K562 (cell line): ENCODE measurements at regions not wholly inside any gene's neighbourhood (a gene's known extent, or its start where the extent isn't known, plus 50 kb on each side); places are given as distances from the start of the nearest gene placed in this dataset.

Source experiments
- FOS ChIP-seq: IDR thresholded peaks from 3 replicates; pipeline ENCODE4 v1.6.1; 2011; ENCODE audit not compliant: insufficient read length; ENCODE audit errors: extremely low read depth
- NCOR1 ChIP-seq: fragments of 450-650 bp; IDR thresholded peaks from 2 replicates; pipeline ENCODE4 v1.6.1; 2016; ENCODE audit warnings: mild to moderate bottlenecking, moderate library complexity
- TF ChIP-seq, protein P1 (sequence below), 3 experiments: IDR thresholded peaks in 2 of 3; conservative IDR thresholded peaks in 1 of 3; 2 replicates each; pipeline ENCODE4 v1.5.1; 2011 to 2012; ENCODE audit warnings: low read length in 3 of 3, mild to moderate bottlenecking in 3 of 3, control low read depth in 2 of 3, improper control_type of control experiment in 1 of 3, inconsistent platforms in 1 of 3, low read depth in 1 of 3, mixed read lengths in 1 of 3, moderate library complexity in 1 of 3; ENCODE audit not compliant: insufficient read depth in 2 of 3
- TF ChIP-seq, protein P2 (sequence below), 2 experiments: fragments of 450-650 bp; formaldehyde crosslinking in 1 of 2; IDR thresholded peaks; 2 replicates each; pipeline versions ENCODE4 v1.4.0 to v1.6.1; 2014 to 2020; ENCODE audit warnings: mild to moderate bottlenecking in 2 of 2, borderline replicate concordance in 1 of 2, low read depth in 1 of 2

DNA sequence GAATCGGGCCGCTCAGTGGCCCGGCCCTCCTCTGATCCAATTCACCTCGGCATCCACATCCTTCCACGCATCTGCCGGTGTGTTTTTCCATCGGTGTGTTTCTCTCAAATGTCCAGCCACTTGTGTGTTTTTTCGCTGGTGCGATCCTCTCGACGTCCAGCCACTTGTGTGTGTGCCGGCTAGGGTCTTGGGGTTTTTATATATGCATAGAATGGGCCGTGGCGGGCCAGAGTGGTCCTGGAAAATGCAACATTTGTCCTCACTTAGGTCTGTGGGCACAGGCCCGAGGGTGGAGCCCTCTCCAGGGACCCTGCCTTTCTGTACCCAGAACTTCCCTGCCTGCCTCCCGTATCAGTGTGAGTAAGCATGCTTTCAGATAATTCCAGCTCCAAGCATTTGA lies 1106.4 kb downstream of the AMY1C start:
- TF ChIP-seq, protein P1, sequence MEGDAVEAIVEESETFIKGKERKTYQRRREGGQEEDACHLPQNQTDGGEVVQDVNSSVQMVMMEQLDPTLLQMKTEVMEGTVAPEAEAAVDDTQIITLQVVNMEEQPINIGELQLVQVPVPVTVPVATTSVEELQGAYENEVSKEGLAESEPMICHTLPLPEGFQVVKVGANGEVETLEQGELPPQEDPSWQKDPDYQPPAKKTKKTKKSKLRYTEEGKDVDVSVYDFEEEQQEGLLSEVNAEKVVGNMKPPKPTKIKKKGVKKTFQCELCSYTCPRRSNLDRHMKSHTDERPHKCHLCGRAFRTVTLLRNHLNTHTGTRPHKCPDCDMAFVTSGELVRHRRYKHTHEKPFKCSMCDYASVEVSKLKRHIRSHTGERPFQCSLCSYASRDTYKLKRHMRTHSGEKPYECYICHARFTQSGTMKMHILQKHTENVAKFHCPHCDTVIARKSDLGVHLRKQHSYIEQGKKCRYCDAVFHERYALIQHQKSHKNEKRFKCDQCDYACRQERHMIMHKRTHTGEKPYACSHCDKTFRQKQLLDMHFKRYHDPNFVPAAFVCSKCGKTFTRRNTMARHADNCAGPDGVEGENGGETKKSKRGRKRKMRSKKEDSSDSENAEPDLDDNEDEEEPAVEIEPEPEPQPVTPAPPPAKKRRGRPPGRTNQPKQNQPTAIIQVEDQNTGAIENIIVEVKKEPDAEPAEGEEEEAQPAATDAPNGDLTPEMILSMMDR (IDR thresholded peaks at IDR 0.05 in 2 of 3, conservative IDR thresholded peaks at IDR 0.05 in 1 of 3; ENCODE audit: insufficient read depth in 2 of 3, low read depth in 1 of 3, low read length in 3 of 3), result no peak
- TF ChIP-seq NCOR1, result no peak
- no peak for TF ChIP-seq FOS
- TF ChIP-seq, protein P2, sequence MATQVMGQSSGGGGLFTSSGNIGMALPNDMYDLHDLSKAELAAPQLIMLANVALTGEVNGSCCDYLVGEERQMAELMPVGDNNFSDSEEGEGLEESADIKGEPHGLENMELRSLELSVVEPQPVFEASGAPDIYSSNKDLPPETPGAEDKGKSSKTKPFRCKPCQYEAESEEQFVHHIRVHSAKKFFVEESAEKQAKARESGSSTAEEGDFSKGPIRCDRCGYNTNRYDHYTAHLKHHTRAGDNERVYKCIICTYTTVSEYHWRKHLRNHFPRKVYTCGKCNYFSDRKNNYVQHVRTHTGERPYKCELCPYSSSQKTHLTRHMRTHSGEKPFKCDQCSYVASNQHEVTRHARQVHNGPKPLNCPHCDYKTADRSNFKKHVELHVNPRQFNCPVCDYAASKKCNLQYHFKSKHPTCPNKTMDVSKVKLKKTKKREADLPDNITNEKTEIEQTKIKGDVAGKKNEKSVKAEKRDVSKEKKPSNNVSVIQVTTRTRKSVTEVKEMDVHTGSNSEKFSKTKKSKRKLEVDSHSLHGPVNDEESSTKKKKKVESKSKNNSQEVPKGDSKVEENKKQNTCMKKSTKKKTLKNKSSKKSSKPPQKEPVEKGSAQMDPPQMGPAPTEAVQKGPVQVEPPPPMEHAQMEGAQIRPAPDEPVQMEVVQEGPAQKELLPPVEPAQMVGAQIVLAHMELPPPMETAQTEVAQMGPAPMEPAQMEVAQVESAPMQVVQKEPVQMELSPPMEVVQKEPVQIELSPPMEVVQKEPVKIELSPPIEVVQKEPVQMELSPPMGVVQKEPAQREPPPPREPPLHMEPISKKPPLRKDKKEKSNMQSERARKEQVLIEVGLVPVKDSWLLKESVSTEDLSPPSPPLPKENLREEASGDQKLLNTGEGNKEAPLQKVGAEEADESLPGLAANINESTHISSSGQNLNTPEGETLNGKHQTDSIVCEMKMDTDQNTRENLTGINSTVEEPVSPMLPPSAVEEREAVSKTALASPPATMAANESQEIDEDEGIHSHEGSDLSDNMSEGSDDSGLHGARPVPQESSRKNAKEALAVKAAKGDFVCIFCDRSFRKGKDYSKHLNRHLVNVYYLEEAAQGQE (IDR thresholded peaks at IDR 0.05; ENCODE audit: borderline replicate concordance), result no peak
- TF ChIP-seq, protein P2 (CRISPR knock-in tag; IDR thresholded peaks at IDR 0.05; ENCODE audit: low read depth), result no peak
